ENCODE measurements at regions not wholly inside any gene's neighbourhood (a gene's known extent, or its start where the extent isn't known, plus 50 kb on each side); places are given as distances from the start of the nearest gene placed in this dataset.
"Not testable (repeated sequence)": the region's sequence is repeated elsewhere in the genome, so short reads cannot be mapped to it uniquely, and the experiment has no call there.

DNA sequence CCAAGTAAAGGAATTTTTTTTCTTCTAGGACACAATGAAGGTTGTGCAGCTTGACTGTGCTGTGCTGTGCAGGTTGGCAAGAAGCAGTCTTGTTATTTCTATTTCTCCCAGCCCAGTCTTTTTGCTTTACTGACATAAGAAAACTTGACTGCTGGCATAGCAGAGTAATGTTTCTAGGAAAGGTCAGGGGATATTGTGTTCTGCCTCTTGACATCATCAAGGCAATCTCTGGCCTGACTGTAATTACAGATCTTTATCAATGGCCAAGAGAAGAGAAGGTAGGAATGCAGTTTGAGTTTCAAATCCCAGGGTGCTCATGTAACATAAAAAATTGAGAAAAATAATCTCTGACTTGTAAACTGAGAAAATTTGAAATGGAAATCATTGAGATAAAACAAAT is 226.3 kb upstream of the ADGRL4 start:
- no peak overlapping the region for H3K4me3 ChIP-seq (ENCODE audit: low read length)
- TF ChIP-seq ZNF274 (IDR thresholded peaks at IDR 0.05; ENCODE audit: low read depth, low read length) = no peak

- H3K4me3 ChIP-seq (ENCODE audit: low read length) = not testable (repeated sequence)
Observed at GRCh38 chr1:79230751-79231150, 224.2 kb upstream of the ADGRL4 start.

DNA sequence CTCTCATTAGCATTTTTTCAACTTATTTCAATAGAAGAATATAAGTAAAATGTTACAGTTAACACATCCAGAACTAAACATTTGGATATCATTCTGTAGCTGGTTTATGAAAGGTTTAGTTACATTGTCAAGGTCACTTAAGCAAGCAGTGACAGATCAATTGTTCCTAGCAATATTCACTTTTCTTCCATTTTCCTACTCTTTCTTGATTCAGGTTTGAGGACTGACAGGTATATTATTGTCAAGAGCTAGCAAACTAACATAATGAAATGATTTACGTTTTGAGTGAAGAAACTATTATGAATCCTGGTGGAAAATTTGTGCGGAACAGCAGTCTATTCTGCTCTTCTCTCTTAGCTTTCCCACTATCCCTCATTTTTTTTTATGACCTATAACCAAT is 220.4 kb upstream of the ADGRL4 start:
- H3K4me3 ChIP-seq (ENCODE audit: low read length) = no peak overlapping the region
- no peak for TF ChIP-seq ZNF274 (IDR thresholded peaks at IDR 0.05; ENCODE audit: low read depth, low read length)

DNA sequence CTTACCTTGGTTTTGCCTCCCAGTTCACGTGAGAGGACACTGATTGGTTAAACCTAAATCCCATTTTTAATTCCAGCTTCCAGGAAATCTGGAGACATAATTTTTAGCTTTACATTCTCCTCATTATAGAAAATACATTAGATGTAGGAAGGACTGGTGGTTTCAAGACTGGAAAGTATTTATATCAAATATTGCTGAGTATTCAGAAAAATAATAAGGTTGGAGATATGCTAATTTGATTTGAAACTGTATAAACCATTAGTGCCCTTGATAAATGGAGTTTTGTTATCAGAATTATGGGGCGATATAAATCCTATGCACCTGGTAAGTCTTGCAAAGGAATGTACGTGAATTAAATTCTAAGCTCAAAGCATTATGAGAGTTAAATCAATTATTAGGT is 218.0 kb upstream of the ADGRL4 start:
- TF ChIP-seq ZNF274 (IDR thresholded peaks at IDR 0.05; ENCODE audit: low read depth, low read length) = no peak
- H3K4me3 ChIP-seq (ENCODE audit: low read length) = no peak overlapping the region

DNA sequence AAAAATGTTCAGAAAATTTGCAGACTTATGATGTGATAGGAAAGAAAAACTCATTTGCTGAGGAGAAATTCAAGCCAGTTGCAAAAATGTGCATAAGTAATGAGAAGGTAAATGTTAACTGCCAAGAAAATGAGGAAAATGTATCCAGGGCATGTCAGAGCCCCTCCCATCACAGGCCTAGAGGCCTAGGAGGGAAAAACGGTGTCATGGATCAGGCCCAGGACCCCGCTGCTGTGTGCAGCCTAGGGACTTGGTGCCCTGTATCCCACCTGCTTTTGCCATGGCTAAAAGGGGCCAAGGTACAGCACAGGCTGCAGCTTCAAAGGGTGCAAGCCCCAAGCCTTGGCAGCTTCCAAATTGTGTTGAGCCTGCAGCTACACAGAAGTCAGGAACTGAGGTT is 214.0 kb upstream of the ADGRL4 start:
- TF ChIP-seq ZNF274 (IDR thresholded peaks at IDR 0.05; ENCODE audit: low read depth, low read length) = no peak
- H3K4me3 ChIP-seq (ENCODE audit: low read length) = no peak overlapping the region

DNA sequence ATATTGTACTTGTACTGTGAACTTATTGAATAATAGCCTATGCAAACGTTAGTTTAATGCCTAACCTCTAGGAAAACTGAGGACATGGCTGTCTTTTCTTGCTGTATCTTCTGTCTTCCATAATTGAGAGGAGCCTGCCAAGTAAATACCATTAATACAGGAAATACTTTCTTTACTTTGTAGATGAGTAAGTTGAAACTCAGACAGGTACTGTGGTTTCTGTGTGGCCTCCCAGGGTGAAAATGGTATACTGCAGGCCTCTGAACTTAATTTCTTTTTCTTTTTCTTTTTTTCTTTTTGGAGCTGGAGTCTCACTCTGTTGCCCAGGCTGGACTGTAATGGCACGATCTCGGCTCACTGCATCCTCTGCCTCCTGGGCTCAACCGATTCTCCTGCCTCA is 208.8 kb upstream of the ADGRL4 start:
- TF ChIP-seq ZNF274 (IDR thresholded peaks at IDR 0.05; ENCODE audit: low read depth, low read length) = no peak
- H3K4me3 ChIP-seq (ENCODE audit: low read length) = no peak overlapping the region

DNA sequence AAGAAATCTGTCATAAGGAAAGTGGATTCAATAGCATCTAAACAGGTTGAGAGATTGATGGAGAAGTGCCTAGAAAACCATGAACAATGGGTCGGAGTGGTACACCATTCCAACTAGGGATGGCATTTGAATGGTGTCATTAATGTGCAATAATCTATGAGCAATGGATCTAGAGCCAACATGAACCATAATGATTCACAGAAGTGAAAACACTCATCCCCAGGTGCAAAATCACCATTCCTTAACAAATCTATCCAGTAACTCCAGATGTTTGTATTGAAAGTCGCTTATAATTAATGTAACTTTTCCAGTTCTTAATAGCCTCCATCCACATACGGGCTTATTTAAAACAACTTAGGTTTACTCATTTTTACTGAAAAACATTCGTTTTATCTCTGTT is 201.3 kb upstream of the ADGRL4 start:
- H3K4me3 ChIP-seq (ENCODE audit: low read length) = no peak overlapping the region
- TF ChIP-seq ZNF274 (IDR thresholded peaks at IDR 0.05; ENCODE audit: low read depth, low read length) = no peak

DNA sequence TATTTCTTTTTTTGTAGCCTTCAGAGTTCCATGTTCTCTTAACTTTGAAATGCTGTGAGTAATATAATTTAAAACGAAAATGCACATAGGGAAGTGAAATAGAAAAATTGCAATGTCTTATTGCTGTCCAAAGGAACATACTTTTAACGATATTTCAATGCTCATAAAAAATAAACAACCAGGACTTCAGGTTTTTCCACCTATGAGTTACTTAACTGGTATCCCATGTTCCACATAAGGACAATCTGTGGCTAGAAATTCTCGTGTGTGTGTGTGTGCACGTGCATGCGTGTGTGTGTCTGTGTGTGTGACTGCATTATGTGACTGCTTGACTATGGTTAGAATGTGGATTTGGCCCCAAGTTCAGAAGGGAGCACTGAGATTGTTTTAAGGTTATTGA is 200.8 kb upstream of the ADGRL4 start:
- TF ChIP-seq ZNF274 (IDR thresholded peaks at IDR 0.05; ENCODE audit: low read depth, low read length) = no peak
- H3K4me3 ChIP-seq (ENCODE audit: low read length) = no peak overlapping the region

DNA sequence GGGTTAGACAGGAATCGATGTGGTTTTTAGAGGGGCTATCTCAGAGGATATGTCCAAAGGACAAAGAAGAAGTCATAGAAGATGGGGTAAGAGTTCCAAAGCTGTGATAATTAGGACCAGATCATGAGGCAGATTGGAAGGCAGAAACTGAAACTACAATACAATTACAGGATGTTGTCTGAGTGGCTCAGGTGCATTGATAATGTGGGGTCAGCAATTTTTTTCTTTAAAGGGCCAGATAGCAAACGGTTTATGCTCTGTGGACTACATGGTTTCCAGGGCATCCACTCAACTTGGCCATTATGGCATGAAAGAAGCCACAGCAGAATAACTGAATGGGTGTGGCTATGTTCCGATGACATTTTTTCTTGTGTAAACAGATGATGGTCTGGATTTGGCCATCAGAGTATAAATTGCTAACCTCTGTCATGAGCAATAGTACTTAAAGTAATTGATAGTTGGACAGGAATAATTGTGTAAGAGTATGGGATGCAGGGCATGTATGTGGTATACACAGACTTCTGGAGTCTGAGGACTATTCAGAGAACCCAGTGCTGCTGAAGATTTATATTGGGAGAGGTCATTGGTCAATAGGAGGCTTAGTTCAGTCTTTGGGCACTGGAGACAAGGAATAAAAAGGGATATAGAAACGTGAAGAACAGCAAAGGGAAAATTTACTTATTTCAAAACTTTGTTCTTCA is 198.4 kb upstream of the ADGRL4 start:
- TF ChIP-seq ZNF274 (IDR thresholded peaks at IDR 0.05; ENCODE audit: low read depth, low read length) = no peak
- H3K4me3 ChIP-seq (ENCODE audit: low read length) = no peak overlapping the region

- H3K4me3 ChIP-seq (ENCODE audit: low read length) = no peak overlapping the region
- no peak for TF ChIP-seq ZNF274 (IDR thresholded peaks at IDR 0.05; ENCODE audit: low read depth, low read length)
Observed at GRCh38 chr1:79198832-79199231, 192.3 kb upstream of the ADGRL4 start.

- no peak overlapping the region for H3K4me3 ChIP-seq (ENCODE audit: low read length)
- TF ChIP-seq ZNF274 (IDR thresholded peaks at IDR 0.05; ENCODE audit: low read depth, low read length) = no peak
Observed at GRCh38 chr1:79197421-79197820, 190.9 kb upstream of the ADGRL4 start.

DNA sequence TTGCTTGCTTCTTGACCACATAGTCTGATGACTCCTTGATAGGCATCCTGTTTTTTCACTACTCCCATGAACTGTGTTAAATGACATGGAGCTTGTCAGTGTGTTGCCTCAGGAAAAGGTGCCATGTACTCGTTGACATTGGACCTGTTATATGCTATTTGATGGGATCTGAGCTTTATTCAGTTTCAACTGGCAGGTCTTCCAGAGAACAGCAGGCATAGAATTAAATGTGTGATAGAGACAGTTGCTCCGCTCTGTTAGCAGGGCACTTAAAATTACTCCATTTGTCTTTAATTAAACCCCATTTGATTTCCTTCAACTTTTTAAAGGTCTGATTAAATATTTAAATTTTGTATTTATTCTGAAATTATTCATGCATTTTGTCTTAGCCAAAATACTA is 189.7 kb upstream of the ADGRL4 start:
- no peak for TF ChIP-seq ZNF274 (IDR thresholded peaks at IDR 0.05; ENCODE audit: low read depth, low read length)
- H3K4me3 ChIP-seq (ENCODE audit: low read length) = no peak overlapping the region

DNA sequence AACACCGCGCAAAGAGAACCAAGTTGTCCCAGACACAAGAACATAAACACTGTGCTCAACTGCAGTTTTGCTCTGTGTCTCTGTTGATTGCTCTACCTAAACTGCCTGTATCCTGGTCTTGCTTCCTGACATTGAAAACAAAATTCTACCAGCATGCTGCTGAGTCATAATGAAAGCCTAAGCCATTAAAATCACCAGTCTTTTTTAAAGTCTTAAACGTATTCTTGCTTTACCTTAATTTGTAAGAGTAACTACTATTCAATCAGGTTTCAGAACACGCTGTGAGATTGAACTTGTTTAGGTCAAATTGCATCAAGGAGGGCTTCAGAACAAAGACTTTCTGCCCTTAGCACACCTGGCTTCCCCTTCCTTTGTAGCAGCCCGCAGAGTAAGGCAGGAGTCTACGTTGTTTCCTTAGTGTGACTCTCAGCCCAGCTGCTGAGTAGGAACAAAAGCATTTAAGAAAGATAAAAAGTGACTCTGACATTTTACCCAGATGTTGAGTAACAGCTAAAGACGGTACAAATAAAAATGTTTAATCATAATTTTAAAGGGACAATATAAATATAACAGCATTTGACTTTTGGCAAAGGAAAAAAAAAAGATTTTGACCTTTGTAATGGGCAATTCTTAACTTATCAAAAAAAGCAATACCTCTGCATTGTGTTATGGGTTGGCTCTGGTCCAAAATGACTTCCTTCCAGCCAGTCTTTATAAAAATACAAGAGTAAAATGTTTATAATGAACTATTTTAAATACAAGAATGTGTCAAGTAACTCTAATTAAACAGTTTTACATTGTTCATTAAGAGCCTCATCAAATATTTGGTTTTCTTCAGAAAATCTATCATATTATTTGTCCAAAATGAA is 186.9 kb upstream of the ADGRL4 start:
- no peak overlapping the region for H3K4me3 ChIP-seq (ENCODE audit: low read length)
- no peak for TF ChIP-seq ZNF274 (IDR thresholded peaks at IDR 0.05; ENCODE audit: low read depth, low read length)

DNA sequence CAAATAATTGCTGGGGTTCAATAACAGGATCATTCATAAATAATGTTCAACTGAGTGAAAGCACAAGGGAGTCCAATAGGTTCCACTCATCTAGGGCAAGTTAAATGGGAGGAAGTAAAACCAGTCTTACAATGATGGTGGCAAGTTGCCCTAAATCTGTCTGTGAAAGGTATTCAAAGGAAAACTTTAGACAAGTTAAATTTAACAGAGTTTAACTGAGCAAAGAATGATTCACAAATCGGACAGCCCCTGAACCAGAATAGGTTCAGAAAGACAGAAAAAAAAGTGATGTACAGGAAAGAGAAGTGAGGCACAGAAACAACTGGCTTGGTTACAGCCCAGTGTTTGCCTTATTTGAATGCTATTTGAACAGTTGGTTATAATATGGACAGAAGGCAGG is 183.5 kb upstream of the ADGRL4 start:
- TF ChIP-seq ZNF274 (IDR thresholded peaks at IDR 0.05; ENCODE audit: low read depth, low read length) = no peak
- no peak overlapping the region for H3K4me3 ChIP-seq (ENCODE audit: low read length)

- no peak overlapping the region for H3K4me3 ChIP-seq (ENCODE audit: low read length)
- TF ChIP-seq ZNF274 (IDR thresholded peaks at IDR 0.05; ENCODE audit: low read depth, low read length) = no peak
Observed at GRCh38 chr1:79188337-79188736, 181.8 kb upstream of the ADGRL4 start.
